ENCODE measurements at regions not wholly inside any gene's neighbourhood (a gene's known extent, or its start where the extent isn't known, plus 50 kb on each side); places are given as distances from the start of the nearest gene placed in this dataset.
A peak's percentile ranks its signal among the peaks of the same experiment; 100 is the strongest.
"Not testable (repeated sequence)": the region's sequence is repeated elsewhere in the genome, so short reads cannot be mapped to it uniquely, and the experiment has no call there.

GRCh38 chr11:38011496-38011895, 1413.5 kb upstream of the RAG2 start:
- no peak for DNase-seq (ENCODE audit: low spot score)

- DNase-seq (ENCODE audit: low spot score): no peak
Observed at GRCh38 chr11:38009932-38010331, 1411.9 kb upstream of the RAG2 start.

GRCh38 chr11:38006466-38006865, 1408.4 kb upstream of the RAG2 start:
- DNase-seq (ENCODE audit: low spot score): no peak

- no peak for DNase-seq (ENCODE audit: low spot score)
Observed at GRCh38 chr11:38005597-38005996, 1407.6 kb upstream of the RAG2 start.

- no peak for DNase-seq (ENCODE audit: low spot score)
Observed at GRCh38 chr11:37999171-37999570, 1401.1 kb upstream of the RAG2 start.

- no peak for DNase-seq (ENCODE audit: low spot score)
Observed at GRCh38 chr11:37995886-37996285, 1397.8 kb upstream of the RAG2 start.

- peak; percentile 31 for DNase-seq (ENCODE audit: low spot score)
Observed at GRCh38 chr11:37988031-37988430, 1390.0 kb upstream of the RAG2 start.

GRCh38 chr11:37984991-37985390, 1387.0 kb upstream of the RAG2 start:
- DNase-seq (ENCODE audit: low spot score): no peak

- DNase-seq (ENCODE audit: low spot score): no peak
Observed at GRCh38 chr11:37978647-37979046, 1380.6 kb upstream of the RAG2 start.

- peak; percentile 43 for DNase-seq (ENCODE audit: low spot score)
Observed at GRCh38 chr11:37973941-37974340, 1375.9 kb upstream of the RAG2 start.

- DNase-seq (ENCODE audit: low spot score): no peak
Observed at GRCh38 chr11:37972691-37973090, 1374.7 kb upstream of the RAG2 start.

GRCh38 chr11:37969336-37969735, 1371.3 kb upstream of the RAG2 start:
- not testable (repeated sequence) for DNase-seq (ENCODE audit: low spot score)

- no peak for DNase-seq (ENCODE audit: low spot score)
Observed at GRCh38 chr11:37968148-37968547, 1370.1 kb upstream of the RAG2 start.

GRCh38 chr11:37967635-37968034, 1369.6 kb upstream of the RAG2 start:
- no peak for DNase-seq (ENCODE audit: low spot score)

GRCh38 chr11:37963440-37963839, 1365.4 kb upstream of the RAG2 start:
- DNase-seq (ENCODE audit: low spot score): no peak

- no peak for DNase-seq (ENCODE audit: low spot score)
Observed at GRCh38 chr11:37957717-37958116, 1359.7 kb upstream of the RAG2 start.

GRCh38 chr11:37951996-37952395, 1354.0 kb upstream of the RAG2 start:
- DNase-seq (ENCODE audit: low spot score): no peak

- DNase-seq (ENCODE audit: low spot score): no peak
Observed at GRCh38 chr11:37948258-37948657, 1350.2 kb upstream of the RAG2 start.

- DNase-seq (ENCODE audit: low spot score): no peak
Observed at GRCh38 chr11:37947821-37948220, 1349.8 kb upstream of the RAG2 start.

- DNase-seq (ENCODE audit: low spot score): peak; percentile 25
Observed at GRCh38 chr11:37946155-37946766, 1348.2 kb upstream of the RAG2 start.

GRCh38 chr11:37942081-37942480, 1344.0 kb upstream of the RAG2 start:
- DNase-seq (ENCODE audit: low spot score): no peak

GRCh38 chr11:37929100-37929653, 1331.1 kb upstream of the RAG2 start:
- DNase-seq (ENCODE audit: low spot score): no peak

GRCh38 chr11:37926772-37927171, 1328.7 kb upstream of the RAG2 start:
- DNase-seq (ENCODE audit: low spot score): no peak

GRCh38 chr11:37916331-37916730, 1318.3 kb upstream of the RAG2 start:
- no peak for DNase-seq (ENCODE audit: low spot score)

Data from mucosa of gallbladder (tissue), 1 donor.